IMR-90 (cell line): ENCODE measurements at regions not wholly inside any gene's neighbourhood (a gene's known extent, or its start where the extent isn't known, plus 50 kb on each side); places are given as distances from the start of the nearest gene placed in this dataset.

ENCODE experiments used
- ATAC-seq: fragments of 200-7000 bp; cut with Tn5 transposase; 2 replicates; pipeline ENCODE4 v1.9.1; 2020; ENCODE audit warnings: low read depth, mild to moderate bottlenecking, moderate library complexity
- BruUV-seq: library from RNA; stranded (reverse); fragments of 400-500 nt; replicated peaks from 2 replicates; lab custom pipeline; 2021; lab: Mats Ljungman, UMichigan
- CTCF ChIA-PET: fragments of 300-600 bp; formaldehyde crosslinking; extraction: SDS; loops from one replicate; lab custom pipeline; 2021; ENCODE audit warnings: antibody characterized with exemption; lab: Yijun Ruan, JAX
- POLR2A ChIA-PET: fragments of 300-600 bp; sonication (Branson Sonifier 250); formaldehyde crosslinking; loops from one replicate; lab custom pipeline; 2022; ENCODE audit warnings: antibody characterized with exemption; ENCODE audit not compliant: unreplicated experiment; lab: Charles Lee
- DNase-seq: peaks from one replicate; pipeline ENCODE4 v3.0.0; 2013
- H2AFZ ChIP-seq: replicated peaks from 2 replicates; pipeline ENCODE3; 2013; ENCODE audit warnings: low read length, mild to moderate bottlenecking; ENCODE audit not compliant: poor library complexity
- H2AK5ac ChIP-seq: 2 replicates; pipeline ENCODE4 v1.6.1; 2013; ENCODE audit warnings: low read depth, low read length, inconsistent platforms
- H2AK9ac ChIP-seq: replicated peaks from 2 replicates; pipeline ENCODE3; 2013; ENCODE audit warnings: mild to moderate bottlenecking, low read depth, low read length, moderate library complexity; ENCODE audit not compliant: poor library complexity
- H2BK120ac ChIP-seq: 2 replicates; pipeline ENCODE4 v1.6.1; 2013; ENCODE audit warnings: low read depth, low read length, inconsistent platforms
- H2BK15ac ChIP-seq: 3 replicates; pipeline ENCODE4 v1.6.1; 2013; ENCODE audit warnings: low read depth, low read length, inconsistent platforms
- H2BK20ac ChIP-seq: 2 replicates; pipeline ENCODE4 v1.6.1; 2013; ENCODE audit warnings: low read depth, mild to moderate bottlenecking, inconsistent platforms, low read length, moderate library complexity
- H2BK5ac ChIP-seq: 2 replicates; pipeline ENCODE4 v1.6.1; 2013; ENCODE audit warnings: mild to moderate bottlenecking, low read depth, low read length, inconsistent platforms; ENCODE audit not compliant: poor library complexity, severe bottlenecking
- H3K14ac ChIP-seq: replicated peaks from 2 replicates; pipeline ENCODE4 v1.6.1; 2013; ENCODE audit warnings: low read depth, low read length, inconsistent platforms
- H3K18ac ChIP-seq: 2 replicates; pipeline ENCODE4 v1.6.1; 2013; ENCODE audit warnings: low read depth, low read length, control low read depth
- H3K23ac ChIP-seq: 2 replicates; pipeline ENCODE4 v1.6.1; 2013; ENCODE audit warnings: low read depth, low read length, inconsistent platforms
- H3K27ac ChIP-seq: 2 replicates; pipeline ENCODE4 v1.5.1; 2013; ENCODE audit warnings: mild to moderate bottlenecking, control low read depth, low read length; ENCODE audit not compliant: insufficient read depth
- H3K27me3 ChIP-seq: 2 replicates; pipeline ENCODE4 v1.6.1; 2013; ENCODE audit warnings: low read length; ENCODE audit not compliant: control insufficient read depth, insufficient read depth
- H3K36me3 ChIP-seq: 2 replicates; pipeline ENCODE4 v1.6.1; 2013; ENCODE audit warnings: low read length, mixed read lengths; ENCODE audit not compliant: control insufficient read depth, insufficient read depth
- H3K4ac ChIP-seq: 2 replicates; pipeline ENCODE4 v1.6.1; 2013; ENCODE audit warnings: low read depth, low read length, inconsistent platforms
- H3K4me1 ChIP-seq: 2 replicates; pipeline ENCODE4 v1.6.1; 2013; ENCODE audit warnings: low read length, mixed read lengths; ENCODE audit not compliant: control insufficient read depth, insufficient read depth
- H3K4me2 ChIP-seq: 2 replicates; pipeline ENCODE4 v1.6.1; 2013; ENCODE audit warnings: low read depth, mild to moderate bottlenecking, control low read depth, low read length, moderate library complexity
- H3K4me3 ChIP-seq: 2 replicates; pipeline ENCODE4 v1.5.1; 2013; ENCODE audit warnings: low read depth, mild to moderate bottlenecking, control low read depth, low read length, moderate library complexity; ENCODE audit not compliant: insufficient read depth
- H3K56ac ChIP-seq: 2 replicates; pipeline ENCODE4 v1.6.1; 2013; ENCODE audit warnings: low read length, inconsistent platforms; ENCODE audit not compliant: insufficient read depth; ENCODE audit errors: extremely low read depth
- H3K79me1 ChIP-seq, 2 experiments: 2 replicates each; pipeline ENCODE4 v1.6.1; 2013; ENCODE audit warnings: low read length in 2 of 2, inconsistent platforms in 1 of 2, low read depth in 1 of 2
- H3K9ac ChIP-seq: 2 replicates; pipeline ENCODE4 v1.6.1; 2013; ENCODE audit warnings: low read depth, low read length, control low read depth
- H3K9me1 ChIP-seq: 2 replicates; pipeline ENCODE4 v1.6.1; 2013; ENCODE audit warnings: low read length, inconsistent platforms; ENCODE audit not compliant: insufficient read depth
- H3K9me3 ChIP-seq: 2 replicates; pipeline ENCODE4 v1.6.1; 2013; ENCODE audit warnings: low read length; ENCODE audit not compliant: control insufficient read depth, insufficient read depth
- H4K20me1 ChIP-seq: 2 replicates; pipeline ENCODE4 v1.6.1; 2013; ENCODE audit warnings: low read length, inconsistent platforms; ENCODE audit not compliant: insufficient read depth
- H4K5ac ChIP-seq: 2 replicates; pipeline ENCODE4 v1.6.1; 2013; ENCODE audit warnings: mild to moderate bottlenecking, low read depth, low read length, control low read depth
- H4K8ac ChIP-seq, 2 experiments: 2 replicates each; pipeline ENCODE4 v1.6.1; 2013; ENCODE audit warnings: low read depth in 2 of 2, low read length in 2 of 2, control low read depth in 1 of 2, inconsistent platforms in 1 of 2
- H4K91ac ChIP-seq: 2 replicates; pipeline ENCODE4 v1.6.1; 2013; ENCODE audit warnings: low read depth, low read length, inconsistent platforms; ENCODE audit not compliant: insufficient read depth
- FOS ChIP-seq: fragments of 150-350 bp; IDR thresholded peaks from 2 replicates; pipeline ENCODE4 v1.6.1; 2016; ENCODE audit warnings: low read depth, low read length
- MAFK ChIP-seq: IDR thresholded peaks from 2 replicates; pipeline ENCODE4 v1.6.1; 2012; ENCODE audit warnings: low read depth, low read length, improper control_type of control experiment
- MXI1 ChIP-seq: IDR thresholded peaks from 2 replicates; pipeline ENCODE4 v1.6.1; 2012; ENCODE audit warnings: low read depth, mild to moderate bottlenecking, low read length, moderate library complexity, borderline replicate concordance
- RAD21 ChIP-seq: IDR thresholded peaks from 2 replicates; pipeline ENCODE4 v1.6.1; 2012; ENCODE audit warnings: low read length, improper control_type of control experiment
- RFX5 ChIP-seq: IDR thresholded peaks from 2 replicates; pipeline ENCODE4 v1.8.0; 2012; ENCODE audit warnings: low read depth, mild to moderate bottlenecking, low read length, moderate library complexity
- WGBS, 2 experiments: methylation state at CpG; one replicate each; pipeline versions ENCODE4 v1.1.5 to v1.1.7; 2013; ENCODE audit warnings: missing lambda C conversion rate in 2 of 2; ENCODE audit not compliant: insufficient read length in 1 of 2; ENCODE audit errors: extremely low coverage in 2 of 2; 5-methylcytosine and 5-hydroxymethylcytosine counted together
- dilution Hi-C: fragments of 300-500 bp; cut with HindIII; formaldehyde crosslinking; loops from one replicate; pipeline ENCODE4 v1.14.3; 2018; ENCODE audit warnings: low sequenced_read_pairs; ENCODE audit not compliant: unreplicated experiment
- in situ Hi-C: fragments of 300-500 bp; cut with MboI; formaldehyde crosslinking; loops from 3 replicates; pipeline ENCODE4 v1.14.3; 2019; ENCODE audit warnings: low sequenced_read_pairs, inconsistent platforms, mixed read lengths
- intact Hi-C: fragments of 100-400 bp; cut with micrococcal nuclease; formaldehyde crosslinking; loops from 2 replicates; pipeline ENCODE4 v1.10.0; 2022

DNA sequence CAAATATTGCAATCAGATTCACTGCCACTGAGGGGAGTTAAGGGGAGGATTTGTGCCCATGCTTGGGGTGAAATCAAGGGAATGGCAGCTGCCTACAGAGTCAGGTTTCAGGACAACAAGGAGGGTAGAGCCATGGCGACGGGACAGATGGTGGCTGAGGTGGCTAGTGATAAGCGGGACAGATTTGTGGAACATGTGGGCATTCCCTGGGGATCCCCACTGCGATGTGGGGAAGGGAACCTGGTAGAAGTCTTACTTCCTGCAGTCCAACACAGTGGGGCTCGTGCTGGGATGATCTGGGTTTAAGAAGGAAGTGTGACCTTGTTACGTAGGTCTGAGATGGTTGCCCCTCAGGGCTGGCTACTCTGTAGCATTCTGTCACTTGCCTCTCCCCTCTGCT is 292.0 kb upstream of the JARID2 start:
- H4K5ac ChIP-seq = no peak overlapping the region
- 100% methylated on average over 3 of the region's 6 CpGs; no CpG with 5 or more reads in 1 of the 2 experiments for WGBS, 2 experiments
- H4K20me1 ChIP-seq = no peaks in the 10 kb centered on the region
- no peak for ATAC-seq
- H2BK20ac ChIP-seq = no peak overlapping the region
- no peak overlapping the region for H3K14ac ChIP-seq
- no peak overlapping the region for H3K9ac ChIP-seq
- H3K56ac ChIP-seq = no peak overlapping the region
- in situ Hi-C loops (no loop called here), intact Hi-C loops (no loop called here), dilution Hi-C loops (no loop called here)
- no peak overlapping the region for H4K8ac ChIP-seq
- H2AK9ac ChIP-seq = peak overlapping the region; percentile 42
- H3K18ac ChIP-seq = no peak overlapping the region
- no peak overlapping the region for H2BK120ac ChIP-seq
- no peak overlapping the region for H4K91ac ChIP-seq
- peak overlapping the region; percentile 58 for H2AFZ ChIP-seq
- CTCF ChIA-PET = no interaction called here
- no peak overlapping the region for H3K23ac ChIP-seq
- POLR2A ChIA-PET = no interaction called here
- H3K9me1 ChIP-seq = no peaks in the 10 kb centered on the region
- H3K36me3 ChIP-seq = no peaks in the 10 kb centered on the region
- no peak overlapping the region for H3K4me2 ChIP-seq
- H3K4me3 ChIP-seq = no peak overlapping the region
- H3K9me3 ChIP-seq = no peaks in the 10 kb centered on the region
- no peaks in the 10 kb centered on the region for H3K79me1 ChIP-seq
- TF ChIP-seq FOS (no peak), MAFK (no peak), RAD21 (no peak), RFX5 (no peak), MXI1 (no peak)
- no peak for DNase-seq
- no peak overlapping the region for H2BK5ac ChIP-seq
- peak overlapping the region; percentile 15; the same call in 1 of the 2 replicates for H2AK5ac ChIP-seq
- H3K4me1 ChIP-seq = no peaks in the 10 kb centered on the region
- H2BK15ac ChIP-seq = no peak overlapping the region
- no peak overlapping the region for H3K27ac ChIP-seq
- BruUV-seq = no TSS peak
- H3K27me3 ChIP-seq = no peaks in the 10 kb centered on the region
- no peak overlapping the region for H3K4ac ChIP-seq
